ENCODE measurements at regions not wholly inside any gene's neighbourhood (a gene's known extent, or its start where the extent isn't known, plus 50 kb on each side); places are given as distances from the start of the nearest gene placed in this dataset.

- H3K27ac Mint-ChIP-seq: no peak overlapping the region
- H3K27me3 Mint-ChIP-seq: peaks cover 9% of the 10 kb centered on the region
- Histone ChIP-seq H3K79me2 (ENCODE audit: control insufficient read depth, insufficient read depth, low read length) (no peaks in the 10 kb centered on the region), H3K9me3 (ENCODE audit: control extremely low read depth in 1 of 3, control insufficient read depth in 2 of 3, insufficient read depth in 1 of 3, low read length in 2 of 3) (no peaks in the 10 kb centered on the region), H4K20me1 (ENCODE audit: control insufficient read depth, insufficient read depth, low read length, poor library complexity, severe bottlenecking) (no peaks in the 10 kb centered on the region), H3K27ac (ENCODE audit: low read length in 2 of 2) (no peak overlapping the region), H2AFZ (ENCODE audit: insufficient read depth, low read depth, low read length, poor library complexity, severe bottlenecking) (no peak overlapping the region), H3K4me2 (replicated peaks; ENCODE audit: low read depth, low read length, poor library complexity, severe bottlenecking) (no peak overlapping the region), H3K27me3 (replicated peaks in 1 of 4; ENCODE audit: control extremely low read depth in 1 of 4, control insufficient read depth in 3 of 4, insufficient read depth in 4 of 4, low read length in 3 of 4) (no peaks in the 10 kb centered on the region), H3K4me1 (ENCODE audit: control insufficient read depth in 2 of 2, insufficient read depth in 2 of 2, low read length in 2 of 2) (no peaks in the 10 kb centered on the region), H3K4me3 (ENCODE audit: control extremely low read depth in 1 of 5, extremely low read depth in 1 of 5, insufficient read depth in 1 of 5, low read depth in 2 of 5, low read length in 4 of 5) (no peak overlapping the region), H3K36me3 (replicated peaks in 1 of 2; ENCODE audit: control extremely low read depth in 1 of 2, control insufficient read depth in 1 of 2, extremely low read depth in 1 of 2, insufficient read depth in 2 of 2, low read length in 1 of 2) (no peaks in the 10 kb centered on the region), H3K9ac (ENCODE audit: low read length) (no peak overlapping the region)
- ATAC-seq (ENCODE audit: low read depth) (no peak), DNase-seq (no peak)
- no peaks in the 10 kb centered on the region for H3K4me1 Mint-ChIP-seq
- H3K9me3 Mint-ChIP-seq (ENCODE audit: insufficient read depth): no peaks in the 10 kb centered on the region
- no peak overlapping the region for H3K4me3 Mint-ChIP-seq
- TF ChIP-seq CTCF (IDR thresholded peaks at IDR 0.05): no peak
- no peak for TF ChIP-seq EZH2 (IDR thresholded peaks at IDR 0.05; ENCODE audit: borderline replicate concordance, insufficient read depth, low read depth, low read length, poor library complexity, severe bottlenecking)
- CTCF ChIA-PET: no interaction called here
- POLR2A ChIA-PET: no interaction called here
- WGBS (ENCODE audit: insufficient coverage): 96% methylated on average over 11 of the region's 11 CpGs
- intact Hi-C loops (cut with micrococcal nuclease): no loop called here
Observed at GRCh38 chr9:135240871-135241311, 153.4 kb downstream of the OLFM1 start.

- no peak for TF ChIP-seq EZH2 (IDR thresholded peaks at IDR 0.05; ENCODE audit: borderline replicate concordance, insufficient read depth, low read depth, low read length, poor library complexity, severe bottlenecking)
- no peak for TF ChIP-seq CTCF (IDR thresholded peaks at IDR 0.05)
- no peak overlapping the region for H3K4me2 ChIP-seq (replicated peaks; ENCODE audit: low read depth, low read length, poor library complexity, severe bottlenecking)
- H3K36me3 ChIP-seq (replicated peaks in 1 of 2; ENCODE audit: control extremely low read depth in 1 of 2, control insufficient read depth in 1 of 2, extremely low read depth in 1 of 2, insufficient read depth in 2 of 2, low read length in 1 of 2): no peaks in the 10 kb centered on the region
- 80% methylated on average over 19 of the region's 19 CpGs for WGBS (ENCODE audit: insufficient coverage)
- ChIA-PET CTCF (no interaction called here), POLR2A (no interaction called here)
- no peaks in the 10 kb centered on the region for H4K20me1 ChIP-seq (ENCODE audit: control insufficient read depth, insufficient read depth, low read length, poor library complexity, severe bottlenecking)
- H3K79me2 ChIP-seq (ENCODE audit: control insufficient read depth, insufficient read depth, low read length): no peaks in the 10 kb centered on the region
- Mint-ChIP-seq H3K27ac (no peak overlapping the region), H3K27me3 (peaks cover 15% of the 10 kb centered on the region), H3K9me3 (ENCODE audit: insufficient read depth) (no peaks in the 10 kb centered on the region), H3K4me1 (no peaks in the 10 kb centered on the region), H3K4me3 (no peak overlapping the region)
- no peak overlapping the region for H3K4me3 ChIP-seq (ENCODE audit: control extremely low read depth in 1 of 5, extremely low read depth in 1 of 5, insufficient read depth in 1 of 5, low read depth in 2 of 5, low read length in 4 of 5)
- H3K9ac ChIP-seq (ENCODE audit: low read length): no peak overlapping the region
- ATAC-seq (ENCODE audit: low read depth) (no peak), DNase-seq (no peak)
- H3K27ac ChIP-seq (ENCODE audit: low read length in 2 of 2): no peak overlapping the region
- H3K9me3 ChIP-seq (ENCODE audit: control extremely low read depth in 1 of 3, control insufficient read depth in 2 of 3, insufficient read depth in 1 of 3, low read length in 2 of 3): no peaks in the 10 kb centered on the region
- no peak overlapping the region for H2AFZ ChIP-seq (ENCODE audit: insufficient read depth, low read depth, low read length, poor library complexity, severe bottlenecking)
- no peaks in the 10 kb centered on the region for H3K4me1 ChIP-seq (ENCODE audit: control insufficient read depth in 2 of 2, insufficient read depth in 2 of 2, low read length in 2 of 2)
- intact Hi-C loops (cut with micrococcal nuclease): no loop called here
- H3K27me3 ChIP-seq (replicated peaks in 1 of 4; ENCODE audit: control extremely low read depth in 1 of 4, control insufficient read depth in 3 of 4, insufficient read depth in 4 of 4, low read length in 3 of 4): no peaks in the 10 kb centered on the region
Observed at GRCh38 chr9:135241381-135242048, 154.0 kb downstream of the OLFM1 start.
